ENCODE measurements at regions not wholly inside any gene's neighbourhood (a gene's known extent, or its start where the extent isn't known, plus 50 kb on each side); places are given as distances from the start of the nearest gene placed in this dataset.
A peak's percentile ranks its signal among the peaks of the same experiment; 100 is the strongest.

- ATAC-seq: no peak
- intact Hi-C loops (cut with DNase I): no loop called here
- DNase-seq (ENCODE audit: missing footprints): no peak
Measured at GRCh38 chr1:67575861-67576260, 109.1 kb upstream of the GADD45A start.

GRCh38 chr1:67576474-67576873, 108.5 kb upstream of the GADD45A start:
- intact Hi-C loops (cut with DNase I): no loop called here
- DNase-seq (ENCODE audit: missing footprints) (no peak), ATAC-seq (no peak)

- ATAC-seq: no peak
- no peak for DNase-seq (ENCODE audit: missing footprints)
- intact Hi-C loops (cut with DNase I): no loop called here
Measured at GRCh38 chr1:67577646-67578045, 107.4 kb upstream of the GADD45A start.

- intact Hi-C loops (cut with DNase I): no loop called here
- DNase-seq (ENCODE audit: missing footprints): no peak
- no peak for ATAC-seq
Measured at GRCh38 chr1:67578397-67579020, 106.5 kb upstream of the GADD45A start.

GRCh38 chr1:67579623-67580394, 105.2 kb upstream of the GADD45A start:
- no peak for ATAC-seq
- DNase-seq (ENCODE audit: missing footprints): no peak
- intact Hi-C loops (cut with DNase I): no loop called here

GRCh38 chr1:67580691-67581403, 104.2 kb upstream of the GADD45A start:
- ATAC-seq: peak; percentile 34

GRCh38 chr1:67582625-67583461, 102.2 kb upstream of the GADD45A start:
- no peak for DNase-seq (ENCODE audit: missing footprints)
- intact Hi-C loops (cut with DNase I): no loop called here
- peak; percentile 35 for ATAC-seq

More at GRCh38 chr1:67580691-67581403, 104.2 kb upstream of the GADD45A start:
- intact Hi-C loops (cut with DNase I): no loop called here
- no peak for DNase-seq (ENCODE audit: missing footprints)

GRCh38 chr1:67583462-67583950, 101.5 kb upstream of the GADD45A start:
- ATAC-seq: no peak
- DNase-seq (ENCODE audit: missing footprints): no peak
- intact Hi-C loops (cut with DNase I): no loop called here

GRCh38 chr1:67584938-67585337, 100.1 kb upstream of the GADD45A start:
- peak; percentile 63 for ATAC-seq
- intact Hi-C loops (cut with DNase I): no loop called here
- DNase-seq (ENCODE audit: missing footprints): no peak

- no peak for ATAC-seq
Measured at GRCh38 chr1:67586596-67586995, 98.4 kb upstream of the GADD45A start.

GRCh38 chr1:67588178-67588855, 96.7 kb upstream of the GADD45A start:
- intact Hi-C loops (cut with DNase I): no loop called here
- ATAC-seq: no peak
- no peak for DNase-seq (ENCODE audit: missing footprints)

More at GRCh38 chr1:67586596-67586995, 98.4 kb upstream of the GADD45A start:
- no peak for DNase-seq (ENCODE audit: missing footprints)
- intact Hi-C loops (cut with DNase I): no loop called here

GRCh38 chr1:67589519-67590233, 95.3 kb upstream of the GADD45A start:
- intact Hi-C loops (cut with DNase I): no loop called here
- no peak for DNase-seq (ENCODE audit: missing footprints)
- no peak for ATAC-seq

GRCh38 chr1:67590329-67590728, 94.7 kb upstream of the GADD45A start:
- peak; percentile 77 for ATAC-seq
- intact Hi-C loops (cut with DNase I): no loop called here
- DNase-seq (ENCODE audit: missing footprints): no peak

- intact Hi-C loops (cut with DNase I): no loop called here
- no peak for DNase-seq (ENCODE audit: missing footprints)
- ATAC-seq: no peak
Measured at GRCh38 chr1:67594764-67595163, 90.2 kb upstream of the GADD45A start.

GRCh38 chr1:67596674-67597073, 88.3 kb upstream of the GADD45A start:
- DNase-seq (ENCODE audit: missing footprints): no peak
- intact Hi-C loops (cut with DNase I): no loop called here
- ATAC-seq: no peak

GRCh38 chr1:67597336-67597735, 87.7 kb upstream of the GADD45A start:
- intact Hi-C loops (cut with DNase I): no loop called here
- ATAC-seq (no peak), DNase-seq (ENCODE audit: missing footprints) (no peak)

- no peak for DNase-seq (ENCODE audit: missing footprints)
- intact Hi-C loops (cut with DNase I): no loop called here
- ATAC-seq: peak; percentile 84
Measured at GRCh38 chr1:67599085-67599484, 85.9 kb upstream of the GADD45A start.

GRCh38 chr1:67601539-67601938, 83.5 kb upstream of the GADD45A start:
- no peak for DNase-seq (ENCODE audit: missing footprints)
- intact Hi-C loops (cut with DNase I): no loop called here
- no peak for ATAC-seq
